ENCODE measurements at regions not wholly inside any gene's neighbourhood (a gene's known extent, or its start where the extent isn't known, plus 50 kb on each side); places are given as distances from the start of the nearest gene placed in this dataset.

GRCh38 chr3:160132226-160132625 lies 93.0 kb upstream of the C3orf80 start:
- no peaks in the 10 kb centered on the region for H3K4me1 Mint-ChIP-seq (ENCODE audit: low read depth)
- H3K4me3 Mint-ChIP-seq: no peak overlapping the region
- no peak overlapping the region for H3K27ac Mint-ChIP-seq
- H3K36me3 Mint-ChIP-seq (ENCODE audit: low read depth): no peaks in the 10 kb centered on the region
- H3K27me3 Mint-ChIP-seq: peaks cover 7% of the 10 kb centered on the region
- H3K9me3 Mint-ChIP-seq: no peaks in the 10 kb centered on the region

- Mint-ChIP-seq H3K36me3 (ENCODE audit: low read depth) (no peaks in the 10 kb centered on the region), H3K27ac (no peak overlapping the region), H3K4me1 (ENCODE audit: low read depth) (no peaks in the 10 kb centered on the region), H3K9me3 (no peaks in the 10 kb centered on the region), H3K4me3 (no peak overlapping the region), H3K27me3 (no peaks in the 10 kb centered on the region)
These were observed 91.5 kb upstream of the C3orf80 start for GRCh38 chr3:160133757-160134156.

GRCh38 chr3:160134454-160134853 lies 90.8 kb upstream of the C3orf80 start:
- no peak overlapping the region for H3K4me3 Mint-ChIP-seq
- no peaks in the 10 kb centered on the region for H3K27me3 Mint-ChIP-seq
- H3K27ac Mint-ChIP-seq: no peak overlapping the region
- no peaks in the 10 kb centered on the region for H3K9me3 Mint-ChIP-seq
- no peaks in the 10 kb centered on the region for H3K36me3 Mint-ChIP-seq (ENCODE audit: low read depth)
- no peaks in the 10 kb centered on the region for H3K4me1 Mint-ChIP-seq (ENCODE audit: low read depth)

GRCh38 chr3:160134964-160135363 lies 90.3 kb upstream of the C3orf80 start:
- H3K27me3 Mint-ChIP-seq: no peaks in the 10 kb centered on the region
- no peaks in the 10 kb centered on the region for H3K36me3 Mint-ChIP-seq (ENCODE audit: low read depth)
- no peak overlapping the region for H3K27ac Mint-ChIP-seq
- H3K4me1 Mint-ChIP-seq (ENCODE audit: low read depth): no peaks in the 10 kb centered on the region
- no peak overlapping the region for H3K4me3 Mint-ChIP-seq
- H3K9me3 Mint-ChIP-seq: no peaks in the 10 kb centered on the region

GRCh38 chr3:160135851-160136250 lies 89.4 kb upstream of the C3orf80 start:
- H3K27me3 Mint-ChIP-seq: no peaks in the 10 kb centered on the region
- peaks cover 5% of the 10 kb centered on the region for H3K4me1 Mint-ChIP-seq (ENCODE audit: low read depth)
- H3K4me3 Mint-ChIP-seq: no peak overlapping the region
- H3K36me3 Mint-ChIP-seq (ENCODE audit: low read depth): no peaks in the 10 kb centered on the region
- no peaks in the 10 kb centered on the region for H3K9me3 Mint-ChIP-seq
- H3K27ac Mint-ChIP-seq: no peak overlapping the region

- Mint-ChIP-seq H3K27me3 (no peaks in the 10 kb centered on the region), H3K9me3 (no peaks in the 10 kb centered on the region), H3K36me3 (ENCODE audit: low read depth) (no peaks in the 10 kb centered on the region), H3K27ac (no peak overlapping the region), H3K4me3 (no peak overlapping the region), H3K4me1 (ENCODE audit: low read depth) (peaks cover 9% of the 10 kb centered on the region)
These were observed 88.8 kb upstream of the C3orf80 start for GRCh38 chr3:160136421-160136820.

GRCh38 chr3:160139291-160139690 lies 85.9 kb upstream of the C3orf80 start:
- Mint-ChIP-seq H3K9me3 (peaks cover 13% of the 10 kb centered on the region), H3K36me3 (ENCODE audit: low read depth) (no peaks in the 10 kb centered on the region), H3K27ac (no peak overlapping the region), H3K4me3 (no peak overlapping the region), H3K27me3 (peaks cover 9% of the 10 kb centered on the region), H3K4me1 (ENCODE audit: low read depth) (peaks cover 9% of the 10 kb centered on the region)

- H3K27me3 Mint-ChIP-seq: peaks cover 9% of the 10 kb centered on the region
- no peaks in the 10 kb centered on the region for H3K36me3 Mint-ChIP-seq (ENCODE audit: low read depth)
- H3K27ac Mint-ChIP-seq: no peak overlapping the region
- H3K4me1 Mint-ChIP-seq (ENCODE audit: low read depth): peaks cover 9% of the 10 kb centered on the region
- H3K4me3 Mint-ChIP-seq: no peak overlapping the region
- peaks cover 13% of the 10 kb centered on the region for H3K9me3 Mint-ChIP-seq
These were observed 84.5 kb upstream of the C3orf80 start for GRCh38 chr3:160140756-160141155.

- Mint-ChIP-seq H3K4me1 (ENCODE audit: low read depth) (peaks cover 9% of the 10 kb centered on the region), H3K27ac (no peak overlapping the region), H3K36me3 (ENCODE audit: low read depth) (no peaks in the 10 kb centered on the region), H3K27me3 (peaks cover 9% of the 10 kb centered on the region), H3K4me3 (no peak overlapping the region), H3K9me3 (peaks cover 13% of the 10 kb centered on the region)
These were observed 83.6 kb upstream of the C3orf80 start for GRCh38 chr3:160141485-160142185.

- peaks cover 13% of the 10 kb centered on the region for H3K27me3 Mint-ChIP-seq
- no peak overlapping the region for H3K4me3 Mint-ChIP-seq
- peaks cover 9% of the 10 kb centered on the region for H3K4me1 Mint-ChIP-seq (ENCODE audit: low read depth)
- peaks cover 20% of the 10 kb centered on the region for H3K9me3 Mint-ChIP-seq
- no peak overlapping the region for H3K27ac Mint-ChIP-seq
- no peaks in the 10 kb centered on the region for H3K36me3 Mint-ChIP-seq (ENCODE audit: low read depth)
These were observed 81.7 kb upstream of the C3orf80 start for GRCh38 chr3:160143482-160143881.

- Mint-ChIP-seq H3K4me1 (ENCODE audit: low read depth) (peaks cover 3% of the 10 kb centered on the region), H3K36me3 (ENCODE audit: low read depth) (no peaks in the 10 kb centered on the region), H3K27me3 (peaks cover 3% of the 10 kb centered on the region), H3K9me3 (peaks cover 7% of the 10 kb centered on the region), H3K4me3 (no peak overlapping the region), H3K27ac (no peak overlapping the region)
These were observed 75.2 kb upstream of the C3orf80 start for GRCh38 chr3:160150066-160150465.

GRCh38 chr3:160150525-160150924 lies 74.7 kb upstream of the C3orf80 start:
- peaks cover 3% of the 10 kb centered on the region for H3K27me3 Mint-ChIP-seq
- H3K4me1 Mint-ChIP-seq (ENCODE audit: low read depth): peaks cover 3% of the 10 kb centered on the region
- H3K9me3 Mint-ChIP-seq: peaks cover 7% of the 10 kb centered on the region
- no peak overlapping the region for H3K27ac Mint-ChIP-seq
- no peak overlapping the region for H3K4me3 Mint-ChIP-seq
- no peaks in the 10 kb centered on the region for H3K36me3 Mint-ChIP-seq (ENCODE audit: low read depth)

- Mint-ChIP-seq H3K36me3 (ENCODE audit: low read depth) (no peaks in the 10 kb centered on the region), H3K27me3 (no peaks in the 10 kb centered on the region), H3K4me3 (no peak overlapping the region), H3K27ac (no peak overlapping the region), H3K4me1 (ENCODE audit: low read depth) (peaks cover 3% of the 10 kb centered on the region), H3K9me3 (peaks cover 2% of the 10 kb centered on the region)
These were observed 72.6 kb upstream of the C3orf80 start for GRCh38 chr3:160152638-160153037.

GRCh38 chr3:160154033-160154432 lies 71.2 kb upstream of the C3orf80 start:
- no peak overlapping the region for H3K4me3 Mint-ChIP-seq
- H3K27me3 Mint-ChIP-seq: no peaks in the 10 kb centered on the region
- H3K4me1 Mint-ChIP-seq (ENCODE audit: low read depth): peaks cover 3% of the 10 kb centered on the region
- H3K27ac Mint-ChIP-seq: no peak overlapping the region
- H3K36me3 Mint-ChIP-seq (ENCODE audit: low read depth): no peaks in the 10 kb centered on the region
- H3K9me3 Mint-ChIP-seq: no peaks in the 10 kb centered on the region

GRCh38 chr3:160154596-160154995 lies 70.6 kb upstream of the C3orf80 start:
- H3K36me3 Mint-ChIP-seq (ENCODE audit: low read depth): no peaks in the 10 kb centered on the region

GRCh38 chr3:160157321-160157720 lies 67.9 kb upstream of the C3orf80 start:
- Mint-ChIP-seq H3K27me3 (no peaks in the 10 kb centered on the region), H3K9me3 (no peaks in the 10 kb centered on the region), H3K4me1 (ENCODE audit: low read depth) (peaks cover 3% of the 10 kb centered on the region), H3K4me3 (no peak overlapping the region), H3K36me3 (ENCODE audit: low read depth) (no peaks in the 10 kb centered on the region), H3K27ac (no peak overlapping the region)

More at GRCh38 chr3:160154596-160154995, 70.6 kb upstream of the C3orf80 start:
- Mint-ChIP-seq H3K27me3 (no peaks in the 10 kb centered on the region), H3K27ac (no peak overlapping the region), H3K4me3 (no peak overlapping the region), H3K4me1 (ENCODE audit: low read depth) (peaks cover 3% of the 10 kb centered on the region), H3K9me3 (no peaks in the 10 kb centered on the region)
